Kidney (tissue), 13 donors: ENCODE measurements at regions not wholly inside any gene's neighbourhood (a gene's known extent, or its start where the extent isn't known, plus 50 kb on each side); places are given as distances from the start of the nearest gene placed in this dataset.
A peak's percentile ranks its signal among the peaks of the same experiment; 100 is the strongest.

Source experiments
- DNase-seq, 5 donors: peaks; one replicate each; pipeline ENCODE4 v3.0.0-alpha.2; 2013 to 2020
- FAIRE-seq: peaks from 2 replicates; lab custom pipeline; 2012; peaks lifted over from hg19 to GRCh38; lab: Jason Lieb, UNC
- H3K27ac ChIP-seq, 2 donors: one replicate each; pipeline ENCODE4 v1.7.0; 2013; ENCODE audit warnings: low read depth in 2 of 2, low read length in 2 of 2, inconsistent platforms in 1 of 2
- H3K27me3 ChIP-seq: one replicate; pipeline ENCODE4 v1.7.1; 2013; ENCODE audit warnings: low read length, inconsistent platforms; ENCODE audit not compliant: control insufficient read depth, insufficient read depth
- H3K36me3 ChIP-seq, 3 donors: one replicate each; pipeline versions ENCODE4 v1.7.0 to v1.7.1; 2013; ENCODE audit warnings: low read length in 3 of 3, control low read depth in 1 of 3, inconsistent platforms in 1 of 3; ENCODE audit not compliant: insufficient read depth in 3 of 3, control insufficient read depth in 2 of 3
- H3K4me1 ChIP-seq, 3 donors: one replicate each; pipeline versions ENCODE4 v1.7.0 to v1.7.1; 2013; ENCODE audit warnings: low read length in 3 of 3, inconsistent platforms in 1 of 3, low read depth in 1 of 3; ENCODE audit not compliant: control insufficient read depth in 2 of 3, insufficient read depth in 2 of 3
- H3K4me3 ChIP-seq, 3 donors: one replicate each; pipeline versions ENCODE4 v1.7.0 to v1.8.1; 2013; ENCODE audit warnings: low read length in 3 of 3, control low read depth in 1 of 3, inconsistent platforms in 1 of 3
- H3K9ac ChIP-seq, 3 donors: one replicate each; pipeline versions ENCODE4 v1.7.0 to v1.7.1; 2013; ENCODE audit warnings: low read length in 3 of 3, control low read depth in 1 of 3, inconsistent platforms in 1 of 3
- H3K9me3 ChIP-seq, 3 donors: one replicate each; pipeline versions ENCODE4 v1.7.0 to v1.7.1; 2013; ENCODE audit warnings: low read length in 3 of 3, control low read depth in 1 of 3, inconsistent platforms in 1 of 3; ENCODE audit not compliant: control insufficient read depth in 2 of 3, insufficient read depth in 1 of 3
- CTCF ChIP-seq: IDR thresholded peaks from 3 replicates; pipeline ENCODE4 v1.5.1; 2012; ENCODE audit warnings: mild to moderate bottlenecking, moderate library complexity, borderline replicate concordance; ENCODE audit not compliant: insufficient read depth; ENCODE audit errors: extremely low read depth
- intact Hi-C: fragments of 100-400 bp; cut with DNase I; formaldehyde crosslinking; loops from one replicate; pipeline ENCODE4 v1.11.1; 2022
- donor health status: control.
- donor health status: control.
- donor health status: control.
- donor health status: control.
- donor health status: control.
- donor health status: DM: yes; HTN: yes; CAD: no.
- donor health status: Normal renal cell carcinoma (clear cell type).

GRCh38 chr13:107452833-107453232, 762.5 kb downstream of the LIG4 start:
- H3K36me3 ChIP-seq = no peaks in the 10 kb centered on the region
- intact Hi-C loops = no loop called here
- H3K9ac ChIP-seq = no peak overlapping the region
- H3K4me3 ChIP-seq = no peak overlapping the region
- no peak overlapping the region for H3K27ac ChIP-seq
- no peak for TF ChIP-seq CTCF
- H3K27me3 ChIP-seq = no peaks in the 10 kb centered on the region
- FAIRE-seq (no peak), DNase-seq (no peak)
- no peaks in the 10 kb centered on the region for H3K4me1 ChIP-seq
- peaks cover 0 to 3% (median 2%) of the 10 kb centered on the region in 3 donors for H3K9me3 ChIP-seq

- no peaks in the 10 kb centered on the region for H3K4me1 ChIP-seq
- intact Hi-C loops = no loop called here
Measured at GRCh38 chr13:107450931-107451330, 764.4 kb downstream of the LIG4 start.

GRCh38 chr13:107450431-107450830, 764.9 kb downstream of the LIG4 start:
- no peaks in the 10 kb centered on the region for H3K4me1 ChIP-seq
- no peak for TF ChIP-seq CTCF
- no peaks in the 10 kb centered on the region for H3K27me3 ChIP-seq
- H3K9ac ChIP-seq = no peak overlapping the region
- no peak for FAIRE-seq
- DNase-seq = no peak
- no peak overlapping the region for H3K4me3 ChIP-seq
- peaks cover 0 to 3% (median 2%) of the 10 kb centered on the region in 3 donors for H3K9me3 ChIP-seq
- H3K36me3 ChIP-seq = no peaks in the 10 kb centered on the region
- H3K27ac ChIP-seq = no peak overlapping the region
- intact Hi-C loops = no loop called here

More at GRCh38 chr13:107450931-107451330, 764.4 kb downstream of the LIG4 start:
- Histone ChIP-seq H3K27me3 (no peaks in the 10 kb centered on the region), H3K36me3 (no peaks in the 10 kb centered on the region), H3K9me3 (peaks cover 0 to 3% (median 2%) of the 10 kb centered on the region in 3 donors), H3K9ac (no peak overlapping the region), H3K4me3 (no peak overlapping the region), H3K27ac (no peak overlapping the region)
- peak; percentile 26 to 60 (median 31) for DNase-seq
- FAIRE-seq = no peak
- TF ChIP-seq CTCF = no peak

- intact Hi-C loops = no loop called here
- H3K27ac ChIP-seq = no peak overlapping the region
- FAIRE-seq = no peak
- H3K36me3 ChIP-seq = no peaks in the 10 kb centered on the region
- DNase-seq = peak in 2 of 5 donors; percentile 42 to 47
- H3K27me3 ChIP-seq = no peaks in the 10 kb centered on the region
- no peaks in the 10 kb centered on the region for H3K4me1 ChIP-seq
- no peak for TF ChIP-seq CTCF
- H3K4me3 ChIP-seq = no peak overlapping the region
- H3K9ac ChIP-seq = no peak overlapping the region
- no peaks in the 10 kb centered on the region for H3K9me3 ChIP-seq
Measured at GRCh38 chr13:107447591-107447990, 767.7 kb downstream of the LIG4 start.
